T-cell (primary cell): ENCODE measurements at regions not wholly inside any gene's neighbourhood (a gene's known extent, or its start where the extent isn't known, plus 50 kb on each side); places are given as distances from the start of the nearest gene placed in this dataset.

ENCODE experiments used
- ATAC-seq, 4 experiments: fragments of 200-7000 bp in 3 of 4; fragments of 150-1000 bp in 1 of 4; cut with Tn5 transposase; replicated peaks in 1 of 4; 1 replicate in 3 of 4; 2 replicates in 1 of 4; pipeline ENCODE4 v1.10.0; 2021; ENCODE audit warnings: moderate library complexity in 3 of 4, mild to moderate bottlenecking in 2 of 4, moderate number of reproducible peaks in 1 of 4
- CTCF ChIA-PET, 2 donors: fragments of 300-600 bp; sonication (Branson Sonifier 250); formaldehyde crosslinking; loops; one replicate each; lab custom pipeline; 2022; ENCODE audit warnings: antibody characterized with exemption in 2 of 2; lab: Charles Lee
- POLR2A ChIA-PET, 2 donors: fragments of 300-600 bp; sonication (Branson Sonifier 250); formaldehyde crosslinking; loops; one replicate each; lab custom pipeline; 2022; ENCODE audit warnings: antibody characterized with exemption in 2 of 2; lab: Charles Lee
- DNase-seq, 35 experiments: peaks; one replicate each; pipeline versions ENCODE4 v3.0.0 to v3.0.0-alpha.2; 2013 to 2023
- H3K27ac ChIP-seq: one replicate; pipeline ENCODE4 v1.5.1; 2013; ENCODE audit warnings: low read length
- H3K27me3 ChIP-seq, 2 experiments: replicated peaks in 1 of 2; 1 replicate in 1 of 2; 2 replicates in 1 of 2; pipeline versions ENCODE4 v1.6.1 to v1.7.0; 2013; ENCODE audit warnings: low read length in 1 of 2, mixed read lengths in 1 of 2; ENCODE audit not compliant: control insufficient read depth in 2 of 2, insufficient read depth in 2 of 2; ENCODE audit errors: extremely low read depth in 1 of 2
- H3K36me3 ChIP-seq, 2 donors: 1 replicate in 1 of 2; 2 replicates in 1 of 2; pipeline versions ENCODE4 v1.6.1 to v1.7.0; 2013; ENCODE audit warnings: low read length in 1 of 2; ENCODE audit not compliant: control insufficient read depth in 2 of 2, insufficient read depth in 1 of 2; ENCODE audit errors: extremely low read depth in 1 of 2
- H3K4me1 ChIP-seq, 2 experiments: 1 replicate in 1 of 2; 2 replicates in 1 of 2; pipeline versions ENCODE4 v1.6.1 to v1.7.0; 2013; ENCODE audit warnings: low read length in 2 of 2, mixed read lengths in 1 of 2; ENCODE audit not compliant: insufficient read depth in 2 of 2, control insufficient read depth in 1 of 2; ENCODE audit errors: extremely low read depth in 1 of 2
- H3K4me3 ChIP-seq, 2 donors: 1 replicate in 1 of 2; 2 replicates in 1 of 2; pipeline versions ENCODE4 v1.5.1 to v1.7.0; 2013; ENCODE audit warnings: mild to moderate bottlenecking in 2 of 2, low read length in 1 of 2, moderate library complexity in 1 of 2; ENCODE audit not compliant: control insufficient read depth in 1 of 2; ENCODE audit errors: extremely low read depth in 1 of 2
- H3K9me3 ChIP-seq: 2 replicates; pipeline ENCODE4 v1.7.0; 2013
- H3K27ac Mint-ChIP-seq, 2 donors: one replicate each; pipeline ENCODE4 v1.8.0; 2020 to 2021; ENCODE audit warnings: mild to moderate bottlenecking in 2 of 2, mixed read lengths in 2 of 2
- H3K27me3 Mint-ChIP-seq, 2 donors: one replicate each; pipeline ENCODE4 v1.8.0; 2021 to 2022; ENCODE audit warnings: mixed read lengths in 2 of 2
- H3K36me3 Mint-ChIP-seq: one replicate; pipeline ENCODE4 v1.8.0; 2021; ENCODE audit warnings: mixed read lengths
- H3K4me1 Mint-ChIP-seq, 3 donors: one replicate each; pipeline ENCODE4 v1.8.0; 2020 to 2022; ENCODE audit warnings: mixed read lengths in 3 of 3, mild to moderate bottlenecking in 1 of 3
- H3K4me3 Mint-ChIP-seq, 3 donors: one replicate each; pipeline ENCODE4 v1.8.0; 2020 to 2022; ENCODE audit warnings: mild to moderate bottlenecking in 3 of 3, mixed read lengths in 3 of 3, moderate library complexity in 3 of 3
- H3K9me3 Mint-ChIP-seq, 3 donors: one replicate each; pipeline ENCODE4 v1.8.0; 2020 to 2022; ENCODE audit warnings: mixed read lengths in 3 of 3
- WGBS: methylation state at CpG from one replicate; pipeline ENCODE4 v1.1.5; 2013; ENCODE audit warnings: missing lambda C conversion rate; ENCODE audit not compliant: insufficient coverage; 5-methylcytosine and 5-hydroxymethylcytosine counted together

DNA sequence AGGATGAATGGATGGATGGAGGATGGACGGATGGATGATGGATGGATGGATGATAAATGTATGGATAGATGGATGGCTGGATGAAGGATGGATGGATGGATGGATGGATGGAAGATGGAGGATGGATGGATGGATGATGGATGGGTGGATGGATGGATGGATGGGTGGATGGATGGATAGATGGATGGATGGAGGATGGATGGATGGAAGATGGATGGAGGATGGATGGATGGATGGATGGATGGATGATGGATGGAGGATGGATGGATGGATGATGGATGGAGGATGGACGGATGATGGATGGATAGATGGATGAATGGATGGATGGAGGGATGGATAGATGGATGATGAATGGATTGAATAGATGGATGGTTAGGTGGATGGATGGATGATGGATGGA, 210.6 kb upstream of the IGF1R start:
- Mint-ChIP-seq H3K36me3 (no peaks in the 10 kb centered on the region), H3K4me1 (no peaks in the 10 kb centered on the region), H3K27ac (no peak overlapping the region), H3K9me3 (no peaks in the 10 kb centered on the region), H3K27me3 (peaks cover 8 to 10% of the 10 kb centered on the region in 2 donors), H3K4me3 (no peak overlapping the region)
- WGBS = 80% methylated on average over 2 of the region's 2 CpGs
- Histone ChIP-seq H3K27me3 (peaks cover 0 to 16% of the 10 kb centered on the region in 2 experiments), H3K27ac (no peak overlapping the region), H3K4me3 (no peak overlapping the region), H3K9me3 (no peaks in the 10 kb centered on the region), H3K36me3 (no peaks in the 10 kb centered on the region), H3K4me1 (no peaks in the 10 kb centered on the region)
- ChIA-PET POLR2A (no interaction called here), CTCF (no interaction called here)
- DNase-seq (no peak), ATAC-seq (no peak)

DNA sequence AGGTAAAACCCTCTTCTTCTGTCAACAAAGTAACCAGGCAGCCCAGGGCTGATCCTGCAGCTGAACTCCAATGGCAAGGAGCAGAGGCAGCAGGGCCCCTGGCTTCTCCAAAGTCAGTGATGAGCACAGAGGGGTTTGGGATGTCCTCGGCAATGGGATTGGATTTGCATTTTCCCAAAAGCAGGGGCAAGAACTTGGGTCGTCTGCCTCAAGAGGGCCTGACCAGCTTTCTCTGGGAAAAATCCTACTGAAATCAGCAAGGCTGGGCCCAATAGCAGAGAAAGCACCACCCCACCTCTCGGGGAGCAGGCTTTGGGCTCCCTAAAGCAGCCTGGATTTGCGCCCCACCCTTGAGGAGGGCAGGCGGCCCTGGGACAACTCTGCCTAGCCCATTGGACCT, 210.0 kb upstream of the IGF1R start:
- DNase-seq (no peak), ATAC-seq (no peak)
- no peaks in the 10 kb centered on the region for H3K4me1 Mint-ChIP-seq
- peaks cover 0 to 16% of the 10 kb centered on the region in 2 experiments for H3K27me3 ChIP-seq
- no peak overlapping the region for H3K27ac Mint-ChIP-seq
- POLR2A ChIA-PET = no interaction called here
- H3K4me1 ChIP-seq = no peaks in the 10 kb centered on the region
- H3K9me3 Mint-ChIP-seq = no peaks in the 10 kb centered on the region
- H3K9me3 ChIP-seq = no peaks in the 10 kb centered on the region
- H3K4me3 ChIP-seq = no peak overlapping the region
- H3K27me3 Mint-ChIP-seq = peaks cover 8 to 10% of the 10 kb centered on the region in 2 donors
- H3K4me3 Mint-ChIP-seq = no peak overlapping the region
- 81% methylated on average over 2 of the region's 5 CpGs for WGBS
- no peaks in the 10 kb centered on the region for H3K36me3 Mint-ChIP-seq
- CTCF ChIA-PET = no interaction called here
- H3K36me3 ChIP-seq = no peaks in the 10 kb centered on the region
- H3K27ac ChIP-seq = no peak overlapping the region

DNA sequence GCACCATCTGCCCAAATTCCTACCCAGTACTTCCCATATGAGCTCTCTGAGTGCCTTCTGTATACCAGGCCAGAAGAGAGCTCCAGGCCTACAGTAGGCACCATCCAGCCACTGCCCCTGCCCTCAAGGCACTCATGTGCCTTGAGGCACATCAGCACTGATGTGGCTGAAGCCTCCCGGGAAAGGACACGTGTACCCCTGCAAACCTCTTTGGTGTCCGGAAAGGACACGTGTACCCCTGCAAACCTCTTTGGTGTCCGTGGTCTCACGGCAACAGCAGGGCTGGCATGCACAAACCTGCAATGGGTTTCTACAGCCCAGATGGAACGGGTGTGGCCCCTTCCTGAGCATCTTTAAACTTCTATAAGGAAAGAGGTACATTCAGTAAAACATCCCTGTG, 209.4 kb upstream of the IGF1R start:
- Mint-ChIP-seq H3K4me1 (no peaks in the 10 kb centered on the region), H3K27ac (no peak overlapping the region), H3K4me3 (no peak overlapping the region), H3K27me3 (peaks cover 8 to 10% of the 10 kb centered on the region in 2 donors), H3K9me3 (no peaks in the 10 kb centered on the region), H3K36me3 (no peaks in the 10 kb centered on the region)
- Histone ChIP-seq H3K36me3 (no peaks in the 10 kb centered on the region), H3K9me3 (no peaks in the 10 kb centered on the region), H3K27me3 (peaks cover 0 to 15% of the 10 kb centered on the region in 2 experiments), H3K4me3 (no peak overlapping the region), H3K27ac (no peak overlapping the region), H3K4me1 (no peaks in the 10 kb centered on the region)
- ChIA-PET POLR2A (no interaction called here), CTCF (no interaction called here)
- no peak for DNase-seq
- WGBS = 86% methylated on average over 4 of the region's 7 CpGs
- ATAC-seq = no peak

DNA sequence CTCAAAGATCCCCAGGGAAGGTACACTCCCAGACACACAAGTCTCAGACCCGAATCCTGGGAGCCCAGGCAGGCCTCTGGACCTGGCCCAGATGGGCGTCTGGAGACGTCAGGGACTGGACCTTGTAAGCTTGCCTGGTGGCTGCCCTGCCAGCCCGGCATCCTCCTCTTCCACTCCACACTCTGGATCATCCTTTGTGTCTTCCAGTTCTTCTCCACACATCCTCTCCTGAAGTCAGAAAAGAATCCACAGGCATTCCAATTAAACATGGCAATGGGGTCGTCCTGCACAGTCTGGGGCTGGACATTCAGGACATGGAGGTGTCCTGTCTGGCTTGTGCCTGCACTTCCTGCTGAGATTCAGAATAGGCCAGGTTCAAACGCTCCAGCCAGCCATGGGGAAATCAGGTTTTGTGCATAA, 208.8 kb upstream of the IGF1R start:
- H3K4me3 Mint-ChIP-seq = no peak overlapping the region
- Histone ChIP-seq H3K9me3 (no peaks in the 10 kb centered on the region), H3K27ac (no peak overlapping the region), H3K4me1 (no peaks in the 10 kb centered on the region), H3K36me3 (no peaks in the 10 kb centered on the region), H3K27me3 (peaks cover 0 to 15% of the 10 kb centered on the region in 2 experiments), H3K4me3 (no peak overlapping the region)
- DNase-seq = no peak
- no peaks in the 10 kb centered on the region for H3K4me1 Mint-ChIP-seq
- peaks cover 10 to 11% of the 10 kb centered on the region in 2 donors for H3K27me3 Mint-ChIP-seq
- ATAC-seq = no peak
- CTCF ChIA-PET = no interaction called here
- no peaks in the 10 kb centered on the region for H3K36me3 Mint-ChIP-seq
- no peaks in the 10 kb centered on the region for H3K9me3 Mint-ChIP-seq
- H3K27ac Mint-ChIP-seq = no peak overlapping the region
- 70% methylated on average over 6 of the region's 6 CpGs for WGBS
- POLR2A ChIA-PET = no interaction called here

DNA sequence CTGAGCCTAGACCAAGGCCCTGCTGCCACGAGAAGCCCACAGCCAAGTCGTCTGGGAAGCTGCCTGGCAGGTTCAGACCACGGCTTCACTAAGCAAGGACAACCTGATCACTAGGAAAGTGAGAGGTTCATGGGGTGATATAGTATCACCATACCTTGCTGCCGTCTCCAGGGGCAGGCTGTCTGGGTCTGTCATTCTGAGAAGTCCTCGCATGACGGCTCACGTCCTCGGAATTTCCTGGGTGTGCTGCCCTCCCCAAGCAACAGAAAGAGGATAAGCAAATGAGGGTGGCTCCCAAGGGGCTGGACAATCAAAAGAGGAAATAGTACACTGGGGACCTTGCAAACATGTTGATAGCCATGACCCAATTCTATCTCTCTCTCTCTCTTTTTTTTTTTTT, 207.4 kb upstream of the IGF1R start:
- no peaks in the 10 kb centered on the region for H3K36me3 ChIP-seq
- ATAC-seq = no peak
- H3K4me3 Mint-ChIP-seq = no peak overlapping the region
- no peaks in the 10 kb centered on the region for H3K9me3 ChIP-seq
- H3K27me3 Mint-ChIP-seq = peaks cover 10 to 15% of the 10 kb centered on the region in 2 donors
- H3K9me3 Mint-ChIP-seq = no peaks in the 10 kb centered on the region
- CTCF ChIA-PET = no interaction called here
- no peaks in the 10 kb centered on the region for H3K4me1 ChIP-seq
- DNase-seq = no peak
- H3K36me3 Mint-ChIP-seq = no peaks in the 10 kb centered on the region
- no peak overlapping the region for H3K27ac Mint-ChIP-seq
- no peaks in the 10 kb centered on the region for H3K4me1 Mint-ChIP-seq
- H3K27ac ChIP-seq = no peak overlapping the region
- peaks cover 0 to 15% of the 10 kb centered on the region in 2 experiments for H3K27me3 ChIP-seq
- POLR2A ChIA-PET = no interaction called here
- H3K4me3 ChIP-seq = no peak overlapping the region
- 81% methylated on average over 8 of the region's 8 CpGs for WGBS

DNA sequence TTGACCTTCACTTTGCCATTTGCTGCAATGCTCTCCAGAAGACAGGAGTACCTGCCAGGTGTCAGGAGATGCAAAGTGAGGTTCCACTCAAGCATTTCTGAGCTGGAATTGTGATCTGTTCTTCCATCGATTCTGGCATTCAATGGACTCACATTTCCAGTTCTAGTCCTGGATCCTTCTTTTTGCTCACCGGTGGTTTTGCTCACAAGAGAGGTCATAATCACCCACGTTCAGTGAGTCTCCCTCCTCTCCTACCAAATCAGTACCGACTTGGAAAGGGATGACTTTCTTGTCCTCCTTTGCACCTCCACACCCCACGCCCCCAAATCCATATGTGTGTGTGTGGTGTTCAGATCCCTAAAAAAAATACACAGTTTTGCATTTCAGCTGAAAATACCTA, 206.7 kb upstream of the IGF1R start:
- Mint-ChIP-seq H3K36me3 (no peaks in the 10 kb centered on the region), H3K27ac (no peak overlapping the region), H3K27me3 (peaks cover 14 to 19% of the 10 kb centered on the region in 2 donors), H3K9me3 (no peaks in the 10 kb centered on the region), H3K4me1 (no peaks in the 10 kb centered on the region), H3K4me3 (no peak overlapping the region)
- Histone ChIP-seq H3K27me3 (peaks cover 0 to 18% of the 10 kb centered on the region in 2 experiments), H3K9me3 (no peaks in the 10 kb centered on the region), H3K27ac (no peak overlapping the region), H3K4me3 (no peak overlapping the region), H3K4me1 (no peaks in the 10 kb centered on the region), H3K36me3 (no peaks in the 10 kb centered on the region)
- no peak for DNase-seq
- no peak for ATAC-seq
- ChIA-PET POLR2A (no interaction called here), CTCF (no interaction called here)
- WGBS = 64% methylated on average over 1 of the region's 5 CpGs

DNA sequence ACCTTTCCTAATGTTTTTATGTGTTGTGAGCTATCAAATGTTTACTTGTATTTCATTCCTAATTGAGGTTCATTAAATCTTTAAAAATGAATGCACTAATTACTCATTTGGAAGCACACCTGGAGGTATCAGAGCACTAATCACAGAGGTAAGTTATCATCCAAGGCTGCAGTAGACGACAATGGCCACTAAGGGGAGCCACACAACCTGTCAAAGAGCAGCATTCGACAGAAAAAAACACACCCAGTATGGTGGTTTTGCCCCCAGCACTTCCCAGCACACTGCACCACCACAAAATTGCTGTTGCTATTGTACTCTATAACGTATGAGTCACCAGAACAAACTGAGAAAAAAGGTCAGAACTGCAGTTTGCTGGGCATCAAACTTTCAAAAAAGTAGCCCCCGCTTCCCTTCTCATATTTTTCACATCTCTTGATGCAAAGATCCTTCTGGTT, 205.9 kb upstream of the IGF1R start:
- DNase-seq (peak in 28 of 35 experiments; percentile 16 to 67 (median 42)), ATAC-seq (peak; percentile 40 to 61 (median 44))
- Histone ChIP-seq H3K4me1 (no peaks in the 10 kb centered on the region), H3K4me3 (no peak overlapping the region), H3K9me3 (no peaks in the 10 kb centered on the region), H3K27ac (no peak overlapping the region), H3K27me3 (peaks cover 0 to 18% of the 10 kb centered on the region in 2 experiments), H3K36me3 (no peaks in the 10 kb centered on the region)
- ChIA-PET POLR2A (no interaction called here), CTCF (no interaction called here)
- Mint-ChIP-seq H3K4me3 (no peak overlapping the region), H3K36me3 (no peaks in the 10 kb centered on the region), H3K27ac (no peak overlapping the region), H3K27me3 (peaks cover 14 to 19% of the 10 kb centered on the region in 2 donors), H3K9me3 (no peaks in the 10 kb centered on the region), H3K4me1 (no peaks in the 10 kb centered on the region)
- 5% methylated on average over 2 of the region's 4 CpGs for WGBS
